Fibroblast of lung (primary cell): ENCODE measurements at regions not wholly inside any gene's neighbourhood (a gene's known extent, or its start where the extent isn't known, plus 50 kb on each side); places are given as distances from the start of the nearest gene placed in this dataset.

Experiments used
- DNase-seq, 2 donors: peaks; one replicate each; pipeline versions ENCODE4 v3.0.0 to v3.0.0-alpha.2; 2010; ENCODE audit warnings: low read depth in 2 of 2
- H2AFZ ChIP-seq: 2 replicates; pipeline ENCODE4 v1.5.1; 2012; ENCODE audit warnings: low read length, control low read depth, inconsistent platforms
- H3K27ac ChIP-seq: 2 replicates; pipeline ENCODE4 v1.5.1; 2011; ENCODE audit warnings: low read length, control low read depth; ENCODE audit not compliant: insufficient read depth
- H3K27me3 ChIP-seq: 2 replicates; pipeline ENCODE4 v1.5.1; 2011; ENCODE audit warnings: mild to moderate bottlenecking, low read length; ENCODE audit not compliant: control insufficient read depth, insufficient read depth
- H3K36me3 ChIP-seq: 2 replicates; pipeline ENCODE4 v1.5.1; 2011; ENCODE audit warnings: low read length; ENCODE audit not compliant: control insufficient read depth, insufficient read depth
- H3K4me1 ChIP-seq: 2 replicates; pipeline ENCODE4 v1.5.1; 2011; ENCODE audit warnings: low read length; ENCODE audit not compliant: control insufficient read depth, insufficient read depth; ENCODE audit errors: extremely low read depth
- H3K4me2 ChIP-seq: 2 replicates; pipeline ENCODE4 v1.5.1; 2011; ENCODE audit warnings: low read length, control low read depth; ENCODE audit not compliant: insufficient read depth; ENCODE audit errors: extremely low read depth
- H3K4me3 ChIP-seq, 4 experiments: fragments of 200-600 bp in 1 of 4; sonication (generic) in 1 of 4; replicated peaks in 1 of 4; 2 replicates each; pipeline ENCODE4 v1.5.1; 2011 to 2016; ENCODE audit warnings: low read length in 4 of 4, low read depth in 3 of 4, mild to moderate bottlenecking in 3 of 4, control low read depth in 2 of 4, inconsistent platforms in 1 of 4, mixed read lengths in 1 of 4; ENCODE audit not compliant: insufficient read depth in 1 of 4; ENCODE audit errors: control extremely low read depth in 1 of 4
- H3K79me2 ChIP-seq: 2 replicates; pipeline ENCODE4 v1.5.1; 2012; ENCODE audit warnings: mild to moderate bottlenecking, low read length, inconsistent platforms; ENCODE audit not compliant: control insufficient read depth, insufficient read depth
- H3K9ac ChIP-seq: 2 replicates; pipeline ENCODE4 v1.5.1; 2011; ENCODE audit warnings: mild to moderate bottlenecking, low read length, control low read depth; ENCODE audit not compliant: insufficient read depth
- H3K9me3 ChIP-seq: 2 replicates; pipeline ENCODE4 v1.5.1; 2012; ENCODE audit warnings: low read depth, low read length; ENCODE audit not compliant: control insufficient read depth, insufficient read depth
- H4K20me1 ChIP-seq: 2 replicates; pipeline ENCODE4 v1.5.1; 2011; ENCODE audit warnings: low read length; ENCODE audit not compliant: control insufficient read depth, insufficient read depth; ENCODE audit errors: extremely low read depth
- CTCF ChIP-seq, 2 donors: IDR thresholded peaks in 1 of 2; conservative IDR thresholded peaks in 1 of 2; 1 replicate in 1 of 2; 2 replicates in 1 of 2; pipeline ENCODE4 v1.5.1; 2011 to 2012; ENCODE audit warnings: low read length in 2 of 2, control low read depth in 1 of 2, inconsistent platforms in 1 of 2, low read depth in 1 of 2, mild to moderate bottlenecking in 1 of 2
- EZH2 ChIP-seq: IDR thresholded peaks from 2 replicates; pipeline ENCODE4 v1.5.1; 2012; ENCODE audit warnings: low read length, control low read depth, mild to moderate bottlenecking; ENCODE audit errors: missing control alignments

- peak in 1 of 2 donors; percentile 56 for DNase-seq
- H4K20me1 ChIP-seq, result no peaks in the 10 kb centered on the region
- H2AFZ ChIP-seq, result no peak overlapping the region
- no peaks in the 10 kb centered on the region for H3K9me3 ChIP-seq
- TF ChIP-seq EZH2 (no peak), CTCF (conservative IDR thresholded peaks at IDR 0.05 in 1 of 2, IDR thresholded peaks at IDR 0.05 in 1 of 2; ENCODE audit: low read depth in 1 of 2, low read length in 2 of 2) (no peak)
- H3K79me2 ChIP-seq, result no peaks in the 10 kb centered on the region
- H3K27me3 ChIP-seq, result no peaks in the 10 kb centered on the region
- peak overlapping the region; percentile 92 for H3K27ac ChIP-seq
- no peak overlapping the region for H3K4me3 ChIP-seq
- H3K4me2 ChIP-seq, result peak overlapping the region; percentile 21
- H3K4me1 ChIP-seq, result peaks cover 31% of the 10 kb centered on the region
- H3K9ac ChIP-seq, result no peak overlapping the region
- no peaks in the 10 kb centered on the region for H3K36me3 ChIP-seq
Measured at GRCh38 chr2:217279140-217279539, 419.3 kb upstream of the TNP1 start.

- Histone ChIP-seq H3K4me3 (no peak overlapping the region), H3K4me2 (peak overlapping the region; percentile 23), H3K36me3 (no peaks in the 10 kb centered on the region), H3K79me2 (no peaks in the 10 kb centered on the region), H3K27ac (peak overlapping the region; percentile 92), H3K9ac (no peak overlapping the region), H3K9me3 (no peaks in the 10 kb centered on the region), H3K4me1 (peaks cover 31% of the 10 kb centered on the region), H2AFZ (no peak overlapping the region), H3K27me3 (no peaks in the 10 kb centered on the region), H4K20me1 (no peaks in the 10 kb centered on the region)
- no peak for TF ChIP-seq EZH2
- TF ChIP-seq CTCF (conservative IDR thresholded peaks at IDR 0.05 in 1 of 2, IDR thresholded peaks at IDR 0.05 in 1 of 2; ENCODE audit: low read depth in 1 of 2, low read length in 2 of 2), result no peak
- peak; percentile 98 for DNase-seq
Measured at GRCh38 chr2:217277646-217278398, 418.0 kb upstream of the TNP1 start.

- Histone ChIP-seq H4K20me1 (no peaks in the 10 kb centered on the region), H3K9ac (no peak overlapping the region), H3K9me3 (no peaks in the 10 kb centered on the region), H3K27me3 (no peaks in the 10 kb centered on the region), H3K79me2 (no peaks in the 10 kb centered on the region), H2AFZ (no peak overlapping the region), H3K4me1 (peaks cover 31% of the 10 kb centered on the region), H3K4me2 (no peak overlapping the region), H3K4me3 (no peak overlapping the region), H3K36me3 (no peaks in the 10 kb centered on the region), H3K27ac (peak overlapping the region; percentile 39)
- TF ChIP-seq CTCF (conservative IDR thresholded peaks at IDR 0.05 in 1 of 2, IDR thresholded peaks at IDR 0.05 in 1 of 2; ENCODE audit: low read depth in 1 of 2, low read length in 2 of 2) (no peak), EZH2 (no peak)
- DNase-seq, result no peak
Measured at GRCh38 chr2:217276433-217276832, 416.6 kb upstream of the TNP1 start.
